ENCODE measurements at regions not wholly inside any gene's neighbourhood (a gene's known extent, or its start where the extent isn't known, plus 50 kb on each side); places are given as distances from the start of the nearest gene placed in this dataset.

- no peak overlapping the region for H3K4me3 ChIP-seq
- DNase-seq (ENCODE audit: low spot score), result no peak
- TF ChIP-seq, protein P1, sequence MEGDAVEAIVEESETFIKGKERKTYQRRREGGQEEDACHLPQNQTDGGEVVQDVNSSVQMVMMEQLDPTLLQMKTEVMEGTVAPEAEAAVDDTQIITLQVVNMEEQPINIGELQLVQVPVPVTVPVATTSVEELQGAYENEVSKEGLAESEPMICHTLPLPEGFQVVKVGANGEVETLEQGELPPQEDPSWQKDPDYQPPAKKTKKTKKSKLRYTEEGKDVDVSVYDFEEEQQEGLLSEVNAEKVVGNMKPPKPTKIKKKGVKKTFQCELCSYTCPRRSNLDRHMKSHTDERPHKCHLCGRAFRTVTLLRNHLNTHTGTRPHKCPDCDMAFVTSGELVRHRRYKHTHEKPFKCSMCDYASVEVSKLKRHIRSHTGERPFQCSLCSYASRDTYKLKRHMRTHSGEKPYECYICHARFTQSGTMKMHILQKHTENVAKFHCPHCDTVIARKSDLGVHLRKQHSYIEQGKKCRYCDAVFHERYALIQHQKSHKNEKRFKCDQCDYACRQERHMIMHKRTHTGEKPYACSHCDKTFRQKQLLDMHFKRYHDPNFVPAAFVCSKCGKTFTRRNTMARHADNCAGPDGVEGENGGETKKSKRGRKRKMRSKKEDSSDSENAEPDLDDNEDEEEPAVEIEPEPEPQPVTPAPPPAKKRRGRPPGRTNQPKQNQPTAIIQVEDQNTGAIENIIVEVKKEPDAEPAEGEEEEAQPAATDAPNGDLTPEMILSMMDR (IDR thresholded peaks at IDR 0.05), result no peak
- no peak overlapping the region for H3K27ac ChIP-seq
Observed at GRCh38 chr12:19018302-19018970, 111.1 kb upstream of the PLEKHA5 start.

DNA sequence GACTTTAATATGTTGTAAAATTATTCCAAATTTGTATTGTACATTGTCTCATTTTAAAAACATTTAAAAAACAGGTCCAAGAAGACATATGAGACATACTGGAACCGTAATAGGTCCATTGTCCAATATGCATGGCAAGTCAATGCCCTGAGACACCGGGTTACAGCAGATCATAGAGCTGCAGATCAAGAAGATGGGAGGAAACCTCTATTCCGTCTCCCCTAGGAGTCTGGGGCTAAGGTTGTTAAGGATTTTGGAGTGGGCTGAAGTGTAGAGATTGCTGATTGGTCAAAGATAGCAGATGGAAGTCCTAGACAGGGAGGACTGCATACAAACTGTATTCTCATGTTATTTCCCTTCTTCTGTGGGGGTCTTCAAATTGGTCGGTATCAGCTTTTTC, 108.3 kb upstream of the PLEKHA5 start:
- TF ChIP-seq, protein P1 (IDR thresholded peaks at IDR 0.05), result no peak
- no peak for DNase-seq (ENCODE audit: low spot score)
- Histone ChIP-seq H3K4me3 (no peak overlapping the region), H3K27ac (no peak overlapping the region)

GRCh38 chr12:19021646-19022045, 107.9 kb upstream of the PLEKHA5 start:
- Histone ChIP-seq H3K27ac (no peak overlapping the region), H3K4me3 (no peak overlapping the region)
- no peak for DNase-seq (ENCODE audit: low spot score)
- TF ChIP-seq, protein P1 (IDR thresholded peaks at IDR 0.05), result no peak

GRCh38 chr12:19025582-19025981, 104.0 kb upstream of the PLEKHA5 start:
- TF ChIP-seq, protein P1 (IDR thresholded peaks at IDR 0.05), result no peak
- no peak overlapping the region for H3K27ac ChIP-seq
- no peak for DNase-seq (ENCODE audit: low spot score)
- no peak overlapping the region for H3K4me3 ChIP-seq

- H3K4me3 ChIP-seq, result no peak overlapping the region
- DNase-seq (ENCODE audit: low spot score), result no peak
- TF ChIP-seq, protein P1 (IDR thresholded peaks at IDR 0.05), result no peak
- no peak overlapping the region for H3K27ac ChIP-seq
Observed at GRCh38 chr12:19026034-19026433, 103.5 kb upstream of the PLEKHA5 start.

DNA sequence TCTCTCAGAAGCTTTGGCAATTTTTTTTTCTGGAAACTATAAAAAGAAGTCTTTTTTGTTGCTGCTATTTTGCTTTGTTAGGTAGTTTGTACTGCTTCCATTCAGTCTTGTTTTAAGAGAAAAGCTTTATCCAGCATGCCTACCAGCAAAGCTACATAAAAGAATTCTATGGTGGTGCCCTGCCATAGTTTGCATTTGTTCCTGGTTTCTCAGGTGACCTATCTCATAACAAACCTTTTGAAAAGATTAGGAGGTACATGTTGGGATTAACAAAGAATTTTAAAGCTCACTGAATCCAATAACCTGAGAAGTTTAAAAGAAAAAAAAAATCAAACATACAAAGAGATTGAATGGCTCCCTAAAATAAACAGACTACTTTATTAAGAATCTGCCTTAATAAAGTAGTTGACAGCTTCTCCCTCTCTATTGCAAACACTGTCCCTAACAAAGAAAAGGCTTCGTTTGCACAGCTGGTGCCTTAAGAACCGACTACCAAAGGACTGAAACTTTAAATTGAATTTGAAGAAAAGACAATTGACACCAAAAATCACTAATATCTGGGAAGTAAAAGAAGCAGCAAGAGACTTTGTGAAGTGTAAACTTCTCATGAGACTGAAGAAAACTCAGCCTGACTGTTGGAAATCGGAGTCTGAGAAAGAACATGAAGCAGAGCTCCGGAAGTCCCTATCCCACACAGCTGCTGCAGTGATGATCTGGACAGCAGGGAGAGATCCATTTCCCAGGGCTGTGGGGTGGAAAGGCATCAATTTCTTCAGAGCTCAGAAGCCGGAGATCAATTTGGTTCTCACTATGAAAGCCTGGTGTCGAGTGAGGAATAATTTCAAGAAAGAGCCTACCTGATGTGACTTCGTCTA, 102.7 kb upstream of the PLEKHA5 start:
- TF ChIP-seq, protein P1 (IDR thresholded peaks at IDR 0.05), result no peak
- Histone ChIP-seq H3K27ac (no peak overlapping the region), H3K4me3 (no peak overlapping the region)
- DNase-seq (ENCODE audit: low spot score), result no peak
